Astrocyte of the hippocampus (primary cell): ENCODE measurements at regions not wholly inside any gene's neighbourhood (a gene's known extent, or its start where the extent isn't known, plus 50 kb on each side); places are given as distances from the start of the nearest gene placed in this dataset.
"Not testable (repeated sequence)": the region's sequence is repeated elsewhere in the genome, so short reads cannot be mapped to it uniquely, and the experiment has no call there.

Experiments
- DNase-seq: peaks from one replicate; pipeline ENCODE4 v3.0.0; 2011; ENCODE audit warnings: low read depth, low spot score

- DNase-seq: no peak
These were observed 108.5 kb upstream of the CHD6 start for GRCh38 chr20:41726727-41727126.

- no peak for DNase-seq
These were observed 101.0 kb upstream of the CHD6 start for GRCh38 chr20:41719151-41719550.

DNA sequence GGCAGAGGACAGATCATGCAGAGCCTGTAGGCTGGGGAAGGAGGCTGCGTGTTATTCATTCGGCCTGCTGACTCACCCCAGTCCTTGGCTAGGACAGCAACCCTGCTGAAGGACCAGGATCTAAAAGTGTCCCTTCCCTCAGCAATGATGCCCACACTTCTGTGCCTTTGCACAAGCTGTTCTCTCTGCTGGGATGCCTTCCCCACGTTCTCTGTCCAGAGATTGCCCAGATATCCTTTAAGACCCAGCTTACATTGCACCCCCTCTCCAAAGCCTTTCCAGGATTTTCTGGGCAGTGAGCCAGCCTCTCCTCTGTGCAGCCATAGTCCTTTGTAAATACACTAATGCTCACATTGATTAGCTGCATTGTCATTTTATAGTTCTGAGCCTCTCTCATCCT lies 99.3 kb upstream of the CHD6 start:
- DNase-seq: peak; percentile 32

- no peak for DNase-seq
These were observed 98.7 kb upstream of the CHD6 start for GRCh38 chr20:41716911-41717310.

- no peak for DNase-seq
These were observed 98.3 kb upstream of the CHD6 start for GRCh38 chr20:41716436-41716835.

GRCh38 chr20:41715526-41715925 lies 97.3 kb upstream of the CHD6 start:
- no peak for DNase-seq

DNA sequence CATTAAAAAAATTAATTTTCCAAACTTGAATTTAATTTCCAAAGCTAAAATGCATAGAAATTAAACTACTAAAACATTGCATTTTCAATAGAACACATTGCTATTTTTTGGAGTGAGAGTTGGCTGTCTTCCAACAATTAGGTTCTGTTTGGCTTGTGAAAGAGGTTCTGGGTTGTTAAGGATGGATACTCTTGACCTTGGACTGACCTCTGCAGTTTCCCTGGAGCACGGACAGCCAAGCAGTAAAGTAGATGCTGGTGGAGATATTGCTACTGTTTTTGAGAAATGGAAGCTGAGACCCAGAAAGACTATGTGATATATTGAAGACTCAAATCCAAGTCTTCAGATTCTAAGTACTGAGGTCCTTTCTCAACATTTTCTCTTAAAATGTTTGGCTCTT lies 95.9 kb upstream of the CHD6 start:
- no peak for DNase-seq

DNA sequence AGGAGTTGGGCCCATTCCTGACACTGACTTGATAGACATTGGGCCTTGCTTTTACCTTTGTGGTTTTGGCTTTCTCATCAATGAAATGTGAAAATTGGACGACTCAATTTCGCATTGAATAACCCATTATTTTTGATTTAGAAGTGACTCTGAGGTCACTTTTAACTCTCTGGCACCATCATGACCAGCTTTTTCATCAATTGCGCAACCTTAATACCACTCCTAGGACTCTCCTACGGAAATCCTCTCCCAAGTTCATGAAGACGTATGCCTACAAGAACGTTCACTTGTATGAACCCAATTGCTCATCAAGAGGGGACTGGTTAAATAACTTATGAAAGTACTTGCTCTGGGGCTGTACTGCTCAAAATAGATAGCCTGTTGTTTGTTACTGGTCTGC lies 86.7 kb upstream of the CHD6 start:
- no peak for DNase-seq

DNA sequence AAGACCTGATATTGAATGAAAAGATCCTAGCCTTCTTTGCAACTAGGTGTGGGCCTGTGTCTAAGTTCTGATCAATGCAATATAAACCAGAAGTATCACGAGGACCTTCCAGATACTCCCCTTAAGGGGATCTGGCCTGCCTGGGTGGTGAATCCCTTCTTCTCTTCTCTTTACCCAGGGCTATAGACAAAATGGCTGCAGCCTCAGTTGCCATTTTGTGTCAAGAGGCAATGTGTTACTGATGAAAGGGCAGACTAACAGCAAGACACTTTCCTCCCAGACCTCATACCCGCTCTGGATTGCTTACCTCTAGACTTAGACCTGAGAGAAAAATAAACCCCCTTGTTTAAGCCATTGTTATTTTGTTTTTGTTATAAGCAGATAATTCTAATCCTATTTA lies 84.5 kb upstream of the CHD6 start:
- DNase-seq: no peak

- DNase-seq: no peak
These were observed 83.6 kb upstream of the CHD6 start for GRCh38 chr20:41701588-41702348.

GRCh38 chr20:41699673-41700072 lies 81.5 kb upstream of the CHD6 start:
- DNase-seq: not testable (repeated sequence)

GRCh38 chr20:41697861-41698559 lies 79.8 kb upstream of the CHD6 start:
- peak; percentile 52 for DNase-seq

GRCh38 chr20:41696428-41696827 lies 78.3 kb upstream of the CHD6 start:
- no peak for DNase-seq

DNA sequence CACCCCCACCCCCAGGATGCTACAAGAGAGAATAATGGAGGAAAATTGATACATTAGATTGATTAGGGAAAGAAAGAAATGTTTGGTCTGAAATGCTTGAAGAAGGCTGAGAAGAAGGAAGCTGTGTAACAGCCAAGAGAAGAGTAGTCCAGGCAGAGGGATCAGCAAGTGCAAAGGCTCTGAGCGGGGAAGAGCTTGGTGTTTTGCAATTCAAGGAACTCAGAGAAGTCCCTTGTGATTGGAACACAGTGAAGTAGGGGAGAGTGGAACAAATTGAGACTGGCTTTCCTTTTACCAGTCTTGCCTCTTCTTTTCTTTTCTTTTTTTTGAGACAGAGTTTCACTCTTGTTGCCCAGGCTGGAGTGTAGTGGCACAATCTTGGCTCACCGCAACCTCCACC lies 76.6 kb upstream of the CHD6 start:
- DNase-seq: no peak

GRCh38 chr20:41693136-41693979 lies 75.2 kb upstream of the CHD6 start:
- DNase-seq: peak; percentile 91

GRCh38 chr20:41692479-41693135 lies 74.4 kb upstream of the CHD6 start:
- peak; percentile 77 for DNase-seq

DNA sequence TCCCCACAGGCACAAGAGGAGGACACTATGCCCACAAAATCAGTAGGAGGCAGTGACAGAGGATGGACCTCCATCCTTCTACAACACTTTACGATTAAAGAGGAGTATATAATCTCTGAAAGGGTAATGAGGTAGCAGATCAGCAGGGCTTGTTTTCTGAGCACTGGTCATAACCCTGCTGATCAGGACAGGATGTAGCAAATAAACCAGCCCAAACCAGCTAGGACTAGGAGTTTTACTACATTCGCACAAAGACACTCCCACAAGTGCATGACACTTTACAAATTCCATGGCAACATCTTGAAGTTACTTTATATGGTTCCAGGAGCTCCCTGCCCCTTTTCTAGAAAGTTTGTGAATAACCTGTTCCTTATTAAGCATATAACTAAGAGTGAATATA lies 73.3 kb upstream of the CHD6 start:
- no peak for DNase-seq

GRCh38 chr20:41690702-41691101 lies 72.5 kb upstream of the CHD6 start:
- DNase-seq: no peak

DNA sequence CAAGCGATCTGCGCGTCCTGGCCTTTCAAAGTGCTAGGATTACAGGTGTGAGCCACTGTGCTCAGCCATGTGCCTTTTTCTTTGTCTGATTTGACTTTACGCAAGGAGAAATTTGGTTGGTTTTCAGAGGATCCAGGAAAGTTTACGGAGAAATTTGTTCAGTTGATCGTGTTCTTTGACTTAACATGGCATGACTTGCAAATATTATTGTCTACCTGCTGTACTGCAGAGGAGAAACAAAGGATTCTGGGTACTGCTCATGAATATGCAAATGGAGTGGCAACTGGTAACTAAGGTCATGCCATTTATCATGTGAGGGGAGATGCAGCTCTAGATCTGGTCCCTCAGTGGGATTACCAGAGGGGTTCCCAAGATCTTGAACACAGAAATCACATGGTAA lies 68.8 kb upstream of the CHD6 start:
- no peak for DNase-seq

GRCh38 chr20:41685145-41685544 lies 67.0 kb upstream of the CHD6 start:
- not testable (repeated sequence) for DNase-seq

DNA sequence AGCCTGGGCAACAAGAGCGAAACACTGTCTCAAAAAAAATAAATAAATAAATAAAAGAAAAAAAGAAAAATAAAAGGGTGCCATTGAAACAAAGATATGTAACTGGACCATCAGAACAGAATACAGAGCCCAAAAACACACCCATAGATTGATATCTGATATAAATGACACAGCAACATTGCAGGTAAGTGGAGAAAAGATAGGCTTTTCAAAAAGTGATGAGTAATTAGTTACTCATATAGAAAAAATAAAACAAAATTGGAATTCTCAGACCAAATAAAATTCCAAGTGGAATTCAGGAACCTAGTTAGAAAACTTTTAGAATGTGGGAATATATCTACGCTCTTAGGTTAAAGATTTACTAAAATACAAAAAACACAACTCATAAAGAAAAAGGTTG lies 60.6 kb upstream of the CHD6 start:
- no peak for DNase-seq

DNA sequence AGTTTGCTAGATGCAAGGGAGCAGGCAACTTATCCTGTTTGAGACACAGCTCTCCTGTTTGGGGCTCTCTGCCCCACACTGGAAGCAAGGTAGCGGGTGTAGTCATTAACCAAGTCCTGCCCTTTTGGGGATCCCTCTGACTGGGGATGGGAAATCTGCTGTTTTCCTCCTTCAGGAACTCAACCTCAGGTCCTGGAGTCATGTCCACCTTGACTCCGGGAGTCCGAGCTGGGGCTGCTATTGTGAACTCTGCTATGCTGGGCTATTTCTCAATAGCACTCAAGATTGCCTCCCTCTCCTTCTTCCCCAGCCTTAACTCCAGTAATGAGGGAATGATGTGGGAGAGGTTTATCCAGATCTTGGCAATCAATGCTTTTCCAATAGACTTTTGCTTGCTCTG lies 54.1 kb upstream of the CHD6 start:
- no peak for DNase-seq
